Effector CD4-positive, alpha-beta T cell (primary cell): ENCODE measurements at regions not wholly inside any gene's neighbourhood (a gene's known extent, or its start where the extent isn't known, plus 50 kb on each side); places are given as distances from the start of the nearest gene placed in this dataset.

Experiments used
- DNase-seq: peaks from one replicate; pipeline ENCODE4 v3.0.0-alpha.2; 2020

DNA sequence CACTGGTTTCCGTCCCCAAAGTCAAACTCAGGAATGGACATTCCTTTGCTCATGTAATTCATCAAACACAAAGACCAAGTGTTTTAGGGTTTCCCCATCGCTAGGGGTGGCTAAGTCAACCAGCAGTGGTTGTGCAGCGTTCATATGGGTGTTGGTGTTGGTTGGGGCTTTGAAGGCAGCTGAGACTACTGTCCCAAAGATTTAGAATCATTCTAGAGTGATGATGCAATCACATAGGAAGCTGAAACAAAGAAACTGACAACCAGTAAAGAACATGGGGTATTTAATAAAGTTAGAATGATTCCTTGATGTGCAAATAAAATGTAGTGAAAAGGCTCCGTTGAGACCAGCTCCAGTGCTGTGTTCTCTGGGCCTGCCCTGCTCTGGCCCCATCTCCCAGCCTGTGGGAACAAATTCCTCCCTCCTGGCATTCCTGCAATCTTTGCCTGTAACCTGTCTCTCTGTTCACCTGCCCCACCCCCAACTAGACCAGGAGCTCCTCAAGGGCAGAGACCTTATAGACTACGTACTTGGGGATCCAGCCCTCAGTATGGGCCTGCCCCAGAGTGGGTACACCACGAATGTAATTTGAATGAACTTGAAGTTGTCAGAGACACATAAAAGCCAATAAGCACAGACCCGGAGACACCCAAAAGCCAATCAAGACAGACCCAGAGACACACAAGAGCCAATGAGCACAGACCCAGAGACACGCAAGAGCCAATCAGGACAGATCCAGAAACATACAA, 191.7 kb upstream of the TWIST2 start:
- DNase-seq = no peak

DNA sequence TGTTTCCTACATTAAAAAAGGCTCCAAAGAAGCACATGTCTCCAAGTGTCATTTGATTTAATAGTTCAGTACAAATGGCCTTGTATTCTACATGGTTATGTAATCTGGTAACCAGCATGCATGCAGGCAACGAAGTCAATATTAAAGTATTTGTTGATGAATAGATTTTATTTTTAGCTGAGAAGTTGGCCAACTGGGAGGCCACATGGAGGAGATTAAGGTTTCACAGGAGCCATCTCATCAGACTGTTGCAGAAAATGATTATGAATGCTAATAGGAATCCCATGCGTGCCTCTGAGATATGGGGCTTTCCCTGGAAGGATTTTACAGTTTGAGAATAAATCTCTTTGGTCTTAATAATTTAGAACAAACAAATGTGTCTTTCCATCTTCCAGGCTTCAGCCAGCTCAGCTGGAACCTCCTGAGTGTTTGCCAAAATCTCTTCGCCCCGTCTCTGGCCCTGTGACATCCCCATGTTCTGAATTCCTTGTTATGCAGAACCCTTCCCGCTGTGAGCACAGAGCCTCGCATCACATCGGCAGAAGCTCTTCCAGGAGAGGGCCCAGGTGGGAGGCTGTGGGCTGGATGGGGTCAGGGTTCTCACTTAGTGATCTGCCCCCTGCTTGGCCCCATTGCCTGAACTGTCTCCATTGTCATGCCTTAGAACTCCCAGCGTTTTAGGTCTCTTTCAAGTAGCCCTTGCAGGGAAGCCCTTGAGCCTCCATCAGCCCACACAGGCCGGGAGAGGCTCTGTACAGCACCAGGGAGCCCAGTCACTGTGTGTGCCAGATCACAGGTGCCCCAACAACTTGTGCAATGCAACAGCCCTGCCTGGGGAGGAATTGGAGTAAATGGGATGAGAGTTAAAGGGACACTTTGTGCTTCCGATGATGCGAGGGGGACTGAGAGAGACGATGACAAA, 190.5 kb upstream of the TWIST2 start:
- no peak for DNase-seq

DNA sequence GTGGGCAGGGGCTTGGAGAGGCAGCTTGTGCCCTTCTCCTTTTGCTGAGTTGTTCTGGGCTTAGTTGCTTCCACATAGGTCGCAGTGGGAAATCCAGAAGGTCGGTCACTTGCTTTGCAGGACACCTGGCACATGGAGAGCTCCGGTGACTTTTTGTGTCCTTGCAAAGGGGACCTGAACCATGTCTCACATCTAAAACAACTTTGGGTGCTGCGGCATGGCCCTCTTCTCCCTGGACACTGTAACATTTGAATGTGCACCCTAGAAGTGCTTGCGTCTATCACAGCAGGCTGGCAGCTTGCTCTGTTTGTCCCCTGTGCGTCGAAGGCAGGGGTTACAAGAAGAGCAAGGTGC, 189.9 kb upstream of the TWIST2 start:
- no peak for DNase-seq

DNA sequence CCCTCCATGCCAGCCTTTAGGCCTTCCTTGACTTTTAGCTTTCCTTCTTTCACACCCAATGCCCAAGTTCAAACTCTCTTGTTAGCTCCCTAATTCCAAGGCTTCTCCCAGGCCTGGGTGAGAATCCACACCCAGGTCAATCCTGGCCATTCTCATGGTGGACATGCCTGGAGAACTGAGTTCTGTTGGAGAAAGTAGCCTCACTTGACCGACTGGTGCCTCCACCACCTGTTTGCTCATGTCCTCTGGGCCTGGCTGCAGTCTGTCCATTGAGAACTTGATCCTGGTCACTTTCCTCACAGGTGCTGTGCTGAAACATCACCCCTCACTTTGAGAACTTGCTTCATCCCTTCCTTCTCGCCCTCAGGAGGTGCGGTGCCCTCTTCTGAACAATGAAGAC, 189.1 kb upstream of the TWIST2 start:
- DNase-seq = no peak

DNA sequence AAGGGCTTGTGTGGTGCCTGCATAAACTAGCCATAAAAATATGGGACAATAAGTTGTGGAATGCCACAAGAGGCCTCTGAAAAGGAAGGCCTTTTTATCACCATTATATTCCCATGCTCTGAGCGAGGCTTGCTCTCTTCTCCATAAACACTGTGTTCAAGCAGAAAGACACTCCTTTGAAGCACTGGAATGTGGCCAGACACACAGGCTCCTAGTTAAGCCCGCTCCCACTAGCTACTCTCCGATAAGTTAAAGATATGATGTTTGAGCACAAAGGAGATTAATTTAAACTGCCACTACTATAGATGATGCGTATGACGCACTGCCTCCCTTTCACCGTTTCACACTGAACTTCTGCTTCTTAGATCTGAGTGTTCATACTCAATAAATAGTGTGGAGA, 188.7 kb upstream of the TWIST2 start:
- DNase-seq = no peak

DNA sequence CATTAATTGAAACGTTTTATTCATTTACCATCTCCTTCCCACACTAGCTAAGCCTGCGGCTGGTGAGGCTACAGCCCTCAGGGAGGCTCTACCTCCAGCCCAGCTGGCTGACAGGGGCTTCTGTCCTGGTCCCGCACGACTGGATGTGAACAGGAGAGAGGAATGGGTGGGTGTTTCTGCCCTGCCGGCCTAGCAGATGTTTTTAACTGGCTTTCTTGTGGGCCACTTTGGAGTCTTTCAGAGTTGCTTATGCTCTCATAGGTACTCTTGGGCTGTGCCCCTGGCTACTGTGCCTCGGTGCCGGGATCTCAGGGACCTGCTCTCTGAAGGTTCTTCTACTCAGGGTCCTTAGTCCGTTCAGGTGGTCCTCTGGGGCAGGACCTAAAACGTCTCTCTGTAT, 184.3 kb upstream of the TWIST2 start:
- DNase-seq = no peak

DNA sequence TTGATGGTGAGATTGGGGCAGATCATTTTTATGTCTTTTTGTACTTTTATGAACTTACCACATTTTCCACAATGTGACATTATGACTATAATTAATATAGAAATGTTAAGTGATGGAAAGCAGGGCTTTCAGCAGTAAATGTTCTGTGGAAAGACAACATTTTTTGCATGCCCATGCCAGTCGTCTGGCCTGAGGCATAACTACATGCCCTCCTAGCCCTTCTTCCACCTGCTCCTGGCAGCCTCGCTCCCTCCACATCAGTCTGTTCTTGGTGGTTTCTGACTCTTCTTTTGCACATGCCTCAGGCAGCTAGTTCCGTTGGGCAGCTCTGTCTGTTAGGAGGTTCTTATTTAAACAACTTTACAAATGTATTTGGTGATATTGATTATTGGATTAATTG, 182.0 kb upstream of the TWIST2 start:
- DNase-seq = no peak

DNA sequence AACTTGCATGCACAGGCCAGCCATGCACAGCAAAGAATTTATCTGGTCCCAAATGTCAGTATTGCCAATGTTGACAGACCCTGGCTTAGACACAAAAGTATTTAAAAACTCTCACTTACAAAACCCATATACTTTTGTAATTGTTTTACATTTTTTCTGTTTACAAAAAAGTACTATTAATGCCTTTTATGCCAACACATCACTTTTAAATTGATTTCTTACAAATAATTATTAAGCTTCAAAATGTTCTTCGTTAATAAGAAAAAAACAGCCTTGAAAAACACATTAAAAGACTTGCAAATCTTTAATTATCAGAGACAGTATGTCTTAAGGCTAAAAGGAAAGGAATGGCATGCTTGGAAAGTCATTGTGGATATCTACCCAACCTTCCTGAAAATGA, 181.3 kb upstream of the TWIST2 start:
- DNase-seq = no peak

DNA sequence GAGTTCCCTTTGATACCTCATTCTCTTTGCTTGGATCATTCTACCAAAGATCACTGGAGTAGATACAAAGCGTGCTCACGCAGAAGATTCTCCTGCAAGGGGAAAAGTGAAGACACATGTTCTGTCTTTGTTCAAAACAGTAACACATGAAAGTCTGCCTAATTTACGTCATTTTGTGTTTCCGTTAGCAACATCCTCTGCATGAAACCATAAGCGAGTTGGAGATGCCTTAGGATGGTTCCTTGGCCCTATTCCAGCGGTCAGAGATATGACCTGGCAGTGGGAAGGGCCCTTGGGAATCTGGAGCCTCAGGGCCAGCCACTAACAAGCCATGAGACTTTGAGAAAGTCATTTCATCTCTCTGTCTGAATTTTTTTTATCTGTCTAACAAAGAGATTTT, 180.9 kb upstream of the TWIST2 start:
- DNase-seq = no peak

DNA sequence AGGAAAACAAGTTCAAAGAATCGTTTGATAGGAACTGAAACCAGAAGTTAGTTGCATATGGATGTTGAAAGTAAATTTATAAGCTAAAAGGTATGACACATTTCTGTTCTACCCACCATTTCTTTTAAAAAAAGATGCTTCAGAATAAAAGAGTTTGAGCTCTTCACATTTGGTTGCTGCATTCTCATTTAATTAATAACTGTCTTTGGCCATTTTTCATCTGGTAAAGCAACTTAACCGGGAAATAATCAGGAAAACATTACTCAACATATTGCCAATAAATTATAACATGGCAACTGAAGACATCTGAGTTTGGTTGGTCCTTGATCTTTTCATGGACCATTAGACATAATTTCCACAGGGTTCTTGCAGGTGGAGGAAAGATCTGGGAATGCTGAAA, 180.2 kb upstream of the TWIST2 start:
- no peak for DNase-seq

DNA sequence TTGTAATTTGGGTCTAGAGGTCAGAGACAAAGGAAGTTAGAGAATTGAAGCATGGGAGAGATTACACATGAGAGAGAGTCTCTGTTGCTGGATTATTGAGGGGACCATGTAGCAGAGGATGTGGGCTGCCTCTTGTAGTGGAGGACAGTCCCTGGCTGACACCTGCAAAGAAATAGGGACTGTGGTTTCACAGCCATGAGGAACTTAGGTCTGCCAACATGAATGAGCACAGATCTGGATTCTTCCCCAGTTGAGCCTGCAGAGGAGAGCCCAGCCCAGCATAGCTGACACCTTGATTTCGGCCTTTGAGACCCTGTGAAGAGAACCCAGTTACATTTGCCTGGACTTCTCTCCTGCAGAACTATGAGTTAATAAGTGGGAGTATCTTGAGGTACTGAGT, 179.5 kb upstream of the TWIST2 start:
- no peak for DNase-seq

DNA sequence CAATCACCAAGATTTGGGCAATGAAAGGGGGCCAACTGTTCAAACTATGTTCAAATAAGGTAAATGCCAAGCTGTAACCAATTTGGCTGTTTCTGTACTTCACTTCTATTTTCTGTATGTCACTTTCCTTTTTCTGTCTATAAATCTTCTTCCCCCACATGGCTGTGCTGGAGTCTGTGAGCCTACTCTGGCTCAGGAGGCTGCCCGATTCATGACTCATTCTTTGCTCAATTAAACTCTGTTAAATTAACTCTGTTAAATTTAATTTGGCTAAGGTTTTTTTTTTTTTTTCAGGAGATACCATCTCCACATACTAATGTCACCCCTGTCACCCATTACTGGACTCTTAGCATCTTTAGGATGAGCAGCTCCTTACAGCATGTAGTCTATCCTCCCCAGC, 178.8 kb upstream of the TWIST2 start:
- DNase-seq = no peak

DNA sequence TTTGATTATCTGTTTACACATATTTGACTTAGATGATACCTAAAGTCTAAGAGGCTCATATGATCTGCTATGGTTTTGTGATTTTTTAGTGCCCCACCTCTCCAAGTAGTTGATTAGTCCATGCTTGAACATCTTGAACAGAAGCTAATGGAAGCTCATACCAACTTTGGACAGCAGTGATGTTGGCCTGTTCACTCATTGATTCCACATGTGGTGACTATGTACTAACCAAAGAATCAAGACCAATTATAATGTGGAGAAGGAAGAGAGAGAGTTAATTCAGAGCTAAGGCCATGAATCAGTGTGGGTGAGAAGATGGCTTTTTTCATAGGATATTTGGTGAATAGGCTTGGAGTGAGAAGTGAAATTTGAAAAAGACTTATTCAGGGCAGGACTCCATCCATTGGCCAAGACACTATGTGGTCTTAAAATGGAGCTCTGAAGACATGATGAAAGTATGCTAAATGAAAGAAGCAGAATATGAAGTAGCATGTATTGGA, 178.3 kb upstream of the TWIST2 start:
- no peak for DNase-seq

DNA sequence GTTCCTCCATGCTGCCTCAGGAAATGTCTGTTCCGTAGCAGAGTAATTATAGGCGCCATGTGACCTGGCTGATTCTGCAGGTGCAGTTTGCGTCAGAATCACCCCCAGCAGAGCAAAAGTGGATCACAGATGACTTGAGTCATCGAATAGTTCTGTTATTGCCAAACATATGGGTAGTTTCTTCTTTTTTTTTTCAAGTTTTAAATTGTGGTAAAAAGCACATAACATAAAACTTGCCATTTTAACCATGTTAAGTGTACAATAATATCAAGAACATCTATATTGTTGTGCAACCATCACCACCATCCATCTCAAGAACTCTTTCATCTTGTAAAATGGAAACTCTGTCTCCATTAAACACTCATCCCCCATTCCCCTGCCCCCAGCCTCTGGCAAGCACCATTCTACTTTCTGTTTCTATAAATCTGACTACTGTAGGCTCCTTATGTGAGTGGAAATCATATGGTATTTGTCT, 177.7 kb upstream of the TWIST2 start:
- DNase-seq = no peak

DNA sequence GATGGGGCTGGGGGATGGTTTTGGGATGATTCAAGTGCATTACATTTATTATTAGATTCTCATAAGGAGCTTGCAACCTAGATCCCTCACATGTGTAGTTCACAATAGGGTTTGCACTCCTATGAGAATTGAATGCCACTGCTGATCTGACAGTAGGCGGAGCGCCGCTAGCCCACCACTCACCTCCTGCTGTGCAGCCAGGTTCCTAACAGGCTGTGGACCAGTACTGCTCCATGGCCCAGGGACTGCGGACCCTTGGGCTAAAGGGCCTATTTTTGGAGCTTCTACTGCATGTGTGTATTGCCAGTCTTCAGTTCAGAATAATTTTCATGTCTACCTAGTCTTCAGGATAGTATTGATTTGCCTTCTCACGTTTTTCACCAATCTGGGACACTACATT, 165.3 kb upstream of the TWIST2 start:
- no peak for DNase-seq

DNA sequence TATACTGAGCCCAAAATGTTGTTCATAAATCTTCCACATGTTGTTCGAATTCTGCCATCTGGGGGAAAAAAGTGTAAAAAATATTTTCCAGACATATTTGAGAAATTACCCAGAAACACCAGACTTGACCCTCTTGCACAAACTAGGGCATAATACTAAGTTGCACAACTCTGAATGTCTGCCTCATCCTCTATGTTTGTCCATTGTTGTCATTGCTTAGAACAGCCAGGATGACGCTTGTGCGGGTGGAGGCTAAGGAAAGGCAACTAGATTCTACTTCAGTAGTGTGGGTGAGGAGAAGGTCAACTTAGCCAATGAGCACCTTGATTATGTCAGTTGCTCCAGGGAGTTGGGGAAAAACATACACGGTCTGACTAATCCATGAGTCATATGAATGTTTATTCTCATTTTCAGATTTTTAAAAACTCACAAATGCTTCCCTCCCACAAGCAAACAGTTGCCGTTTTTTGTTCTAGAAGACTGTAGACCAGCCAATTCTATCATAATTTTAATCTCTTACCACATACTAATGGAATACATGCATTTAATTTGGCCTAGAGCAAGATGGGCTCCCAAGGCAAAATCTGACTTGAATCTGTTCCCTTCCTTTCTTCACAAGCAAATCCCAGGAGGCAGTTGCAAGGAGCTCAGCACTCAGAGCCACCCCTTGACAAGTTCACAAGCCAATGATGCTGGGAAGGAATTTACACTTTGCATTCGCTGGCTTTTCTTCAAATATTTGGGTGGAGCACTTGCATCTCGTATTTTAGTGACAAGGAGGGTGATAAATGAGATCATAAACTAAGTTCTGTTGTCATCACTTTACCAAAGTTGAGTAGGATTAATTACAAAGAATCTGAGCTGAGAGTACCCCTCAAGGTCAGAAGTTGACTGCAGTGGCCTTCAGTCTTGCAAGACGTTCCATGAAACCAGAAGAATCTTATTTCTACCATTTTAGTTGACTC, 163.2 kb upstream of the TWIST2 start:
- no peak for DNase-seq

DNA sequence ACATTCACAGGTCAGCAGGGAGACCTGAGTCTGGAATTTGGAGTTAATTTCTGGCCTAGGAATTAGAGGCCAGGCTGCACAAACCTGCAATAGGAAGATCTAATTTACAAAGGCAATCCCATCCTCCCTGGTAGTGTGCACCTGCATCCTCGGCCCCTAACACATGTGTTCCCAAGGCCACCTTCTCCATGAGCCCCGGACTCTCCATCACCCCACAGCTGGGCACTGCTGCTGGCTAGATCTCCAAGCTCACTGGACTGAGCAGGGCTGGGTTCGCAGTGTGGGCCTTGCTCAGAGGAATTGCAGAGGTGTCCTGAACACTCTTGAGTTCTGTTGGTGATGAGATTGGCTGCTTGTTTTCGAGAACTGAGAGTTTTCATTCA, 162.6 kb upstream of the TWIST2 start:
- no peak for DNase-seq

DNA sequence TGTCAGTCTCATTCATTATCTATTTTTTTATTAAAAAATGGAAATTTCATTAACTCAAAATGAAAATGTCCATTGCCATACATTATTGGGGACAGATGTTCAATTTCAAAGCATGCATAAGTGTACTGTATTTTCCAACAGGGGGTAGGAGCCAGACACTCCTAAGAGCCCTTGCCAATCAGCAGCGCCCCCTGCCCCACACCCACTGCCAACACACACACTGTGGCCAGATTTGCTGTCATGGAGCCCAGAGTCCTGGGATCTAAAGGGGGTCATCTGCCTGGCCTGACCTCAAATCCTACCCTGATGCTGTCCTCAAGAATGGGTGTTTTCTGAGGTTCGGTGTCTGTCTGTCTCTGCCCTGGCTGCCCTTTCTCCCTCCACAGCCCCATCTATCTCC, 162.2 kb upstream of the TWIST2 start:
- no peak for DNase-seq

DNA sequence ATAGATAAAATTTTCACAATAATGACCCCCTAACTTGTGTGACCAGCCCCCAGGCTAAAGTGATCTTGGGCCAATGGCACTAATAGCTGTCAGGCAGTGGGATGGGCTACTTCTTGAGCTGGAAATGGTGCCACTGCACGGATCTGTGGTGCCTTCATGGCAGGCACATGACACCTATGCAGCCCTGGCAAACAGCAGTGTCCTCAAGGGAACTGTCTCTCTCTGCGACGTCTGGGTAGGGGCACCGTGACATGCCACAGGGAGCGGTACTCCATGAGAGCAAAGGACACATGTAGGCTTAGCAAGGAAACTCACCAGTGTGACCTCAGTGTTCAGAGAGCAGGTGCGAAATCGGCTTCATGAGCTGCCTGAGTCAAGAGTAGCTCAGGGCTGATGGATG, 161.7 kb upstream of the TWIST2 start:
- DNase-seq = no peak

DNA sequence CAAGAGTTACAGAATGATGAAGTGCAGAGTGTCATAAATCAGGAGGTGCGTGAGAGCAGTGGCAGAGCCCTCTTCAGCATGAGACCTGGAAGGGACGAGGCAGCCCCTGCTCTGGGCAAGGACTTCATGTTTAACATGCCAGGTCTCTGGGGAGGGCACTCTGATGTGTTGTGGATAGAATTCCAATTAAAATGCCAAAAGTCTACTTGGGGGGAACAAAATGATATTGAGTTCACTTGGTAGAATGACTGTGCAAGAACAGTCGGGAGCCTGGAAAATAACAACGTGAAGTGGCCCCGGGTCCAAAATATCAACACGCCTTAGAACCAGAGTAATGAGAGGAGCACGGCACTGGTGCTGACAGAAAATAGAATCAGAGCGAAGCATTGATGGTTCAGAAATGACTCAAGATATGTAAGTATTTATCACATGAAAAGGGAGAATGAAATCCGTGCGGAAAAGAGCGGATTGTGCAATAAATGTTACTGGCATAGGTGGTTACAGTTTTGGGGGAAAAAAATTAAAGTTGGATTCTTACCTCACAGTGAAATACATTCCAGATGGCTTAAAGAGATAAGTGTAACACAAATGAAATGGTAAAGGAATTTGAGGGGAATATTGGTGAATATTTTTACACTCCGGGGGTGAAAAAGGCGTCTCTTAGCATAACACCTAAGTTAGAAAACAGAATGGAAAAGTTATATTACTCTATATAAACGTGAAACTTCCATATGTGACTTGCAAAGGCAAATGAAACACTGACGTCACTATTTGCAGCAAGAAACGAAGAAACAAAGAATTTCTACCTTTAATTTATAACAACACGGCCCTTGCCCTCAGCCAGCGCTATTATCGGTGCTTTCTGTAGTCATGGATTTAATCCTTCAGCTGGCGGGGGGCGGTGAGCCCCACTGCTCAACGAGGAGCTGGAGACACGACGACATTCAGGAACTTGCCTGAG, 159.4 kb upstream of the TWIST2 start:
- no peak for DNase-seq

DNA sequence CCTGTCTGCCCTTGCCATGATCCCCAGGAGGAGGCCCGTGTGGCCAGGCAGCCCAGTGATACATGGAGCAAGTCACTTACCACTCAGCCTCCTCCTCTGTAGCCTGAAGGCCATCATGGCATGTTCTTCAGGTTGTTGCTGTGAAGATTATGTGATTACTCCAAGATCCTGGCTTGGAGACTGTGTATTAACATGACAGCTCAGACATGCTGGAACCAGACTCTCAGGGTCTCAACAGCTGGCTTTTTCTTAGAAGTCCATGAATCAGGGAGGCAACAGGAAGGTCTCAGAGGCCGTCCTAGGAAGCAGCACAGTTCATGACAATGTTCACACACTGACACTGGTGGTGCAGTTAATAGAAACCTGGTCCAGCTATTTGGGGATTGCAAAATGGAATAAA, 158.6 kb upstream of the TWIST2 start:
- DNase-seq = no peak
